Keratinocyte (primary cell): ENCODE measurements at regions not wholly inside any gene's neighbourhood (a gene's known extent, or its start where the extent isn't known, plus 50 kb on each side); places are given as distances from the start of the nearest gene placed in this dataset.

ENCODE experiments used
- DNase-seq: peaks from one replicate; pipeline ENCODE4 v3.0.0-alpha.2; 2011; ENCODE audit warnings: low read depth, missing footprints, low spot score
- FAIRE-seq: peaks from 2 replicates; lab custom pipeline; 2011; peaks lifted over from hg19 to GRCh38; lab: Jason Lieb, UNC
- H2AFZ ChIP-seq: 2 replicates; pipeline ENCODE4 v1.6.0; 2012; ENCODE audit warnings: low read length, control low read depth, inconsistent platforms; ENCODE audit not compliant: control insufficient read depth
- H3K27ac ChIP-seq: 2 replicates; pipeline ENCODE4 v1.5.1; 2011; ENCODE audit warnings: low read length; ENCODE audit not compliant: control insufficient read depth, insufficient read depth
- H3K27me3 ChIP-seq: 3 replicates; pipeline ENCODE4 v1.6.0; 2011; ENCODE audit warnings: low read length; ENCODE audit not compliant: control insufficient read depth, insufficient read depth; ENCODE audit errors: extremely low read depth
- H3K36me3 ChIP-seq, 2 experiments: 2 replicates in 1 of 2; 3 replicates in 1 of 2; pipeline ENCODE4 v1.5.1; 2011; ENCODE audit warnings: low read length in 2 of 2, mild to moderate bottlenecking in 1 of 2; ENCODE audit not compliant: control insufficient read depth in 2 of 2, insufficient read depth in 2 of 2; ENCODE audit errors: extremely low read depth in 1 of 2
- H3K4me1 ChIP-seq: 3 replicates; pipeline ENCODE4 v1.5.1; 2011; ENCODE audit warnings: low read length; ENCODE audit not compliant: control insufficient read depth, insufficient read depth; ENCODE audit errors: extremely low read depth
- H3K4me2 ChIP-seq: 3 replicates; pipeline ENCODE4 v1.6.0; 2011; ENCODE audit warnings: low read depth, low read length; ENCODE audit not compliant: control insufficient read depth, insufficient read depth; ENCODE audit errors: extremely low read depth
- H3K4me3 ChIP-seq, 3 experiments: fragments of 200-600 bp in 1 of 3; sonication (generic) in 1 of 3; 2 replicates in 2 of 3; 3 replicates in 1 of 3; pipeline ENCODE4 v1.5.1; 2011 to 2016; ENCODE audit warnings: low read length in 3 of 3, mild to moderate bottlenecking in 3 of 3, control low read depth in 2 of 3, inconsistent platforms in 1 of 3, low read depth in 1 of 3, mixed read lengths in 1 of 3, mixed run types in 1 of 3, moderate library complexity in 1 of 3; ENCODE audit not compliant: control insufficient read depth in 2 of 3, insufficient read depth in 2 of 3; ENCODE audit errors: extremely low read depth in 1 of 3
- H3K79me2 ChIP-seq: 2 replicates; pipeline ENCODE4 v1.6.0; 2012; ENCODE audit warnings: low read length; ENCODE audit not compliant: control insufficient read depth, insufficient read depth
- H3K9ac ChIP-seq: 3 replicates; pipeline ENCODE4 v1.6.0; 2011; ENCODE audit warnings: low read length; ENCODE audit not compliant: control insufficient read depth, insufficient read depth; ENCODE audit errors: extremely low read depth
- H3K9me1 ChIP-seq: 3 replicates; pipeline ENCODE4 v1.6.0; 2011; ENCODE audit warnings: low read length; ENCODE audit not compliant: control insufficient read depth, insufficient read depth; ENCODE audit errors: extremely low read depth
- H3K9me3 ChIP-seq: 2 replicates; pipeline ENCODE4 v1.5.1; 2012; ENCODE audit warnings: low read depth, low read length; ENCODE audit not compliant: control insufficient read depth
- H4K20me1 ChIP-seq: 3 replicates; pipeline ENCODE4 v1.6.0; 2011; ENCODE audit warnings: low read length; ENCODE audit not compliant: control insufficient read depth, insufficient read depth; ENCODE audit errors: extremely low read depth
- CTCF ChIP-seq, 3 experiments: IDR thresholded peaks in 1 of 3; conservative IDR thresholded peaks in 1 of 3; optimal IDR thresholded peaks in 1 of 3; 2 replicates in 2 of 3; 3 replicates in 1 of 3; pipeline versions ENCODE3 to v1.5.1; 2011; ENCODE audit warnings: low read length in 3 of 3, mild to moderate bottlenecking in 3 of 3, moderate library complexity in 2 of 3, control low read depth in 1 of 3, inconsistent platforms in 1 of 3; ENCODE audit not compliant: insufficient read depth in 2 of 3; ENCODE audit errors: extremely low read depth in 1 of 3
- EZH2 ChIP-seq: IDR thresholded peaks from one replicate; pipeline ENCODE4 v1.6.1; 2012; ENCODE audit warnings: inconsistent platforms, mild to moderate bottlenecking, low read length, moderate library complexity
- dilution Hi-C: fragments of 300-500 bp; cut with MboI; formaldehyde crosslinking; loops from one replicate; pipeline ENCODE4 v1.7.0; 2020; ENCODE audit warnings: low sequenced_read_pairs; ENCODE audit not compliant: extremely low pct_ligation_motif_present

DNA sequence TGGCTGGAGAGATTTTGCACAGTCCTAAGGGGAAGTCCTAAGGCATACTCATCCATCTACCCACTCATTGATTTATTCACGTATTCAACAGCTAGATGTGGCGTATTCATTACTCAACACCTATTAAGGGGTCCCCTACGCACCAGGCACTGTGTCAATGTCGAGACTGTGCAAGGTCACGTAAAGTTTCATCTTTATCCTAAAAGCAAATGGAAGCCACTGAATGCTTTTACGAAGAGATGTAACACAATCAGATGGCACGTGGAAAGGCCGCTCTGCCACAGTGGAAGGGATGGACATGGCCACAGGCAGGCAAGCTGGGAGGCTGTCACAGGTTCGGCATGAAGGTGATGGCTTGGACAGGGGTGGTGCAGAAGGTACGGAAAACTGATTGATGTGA lies 66.3 kb upstream of the ZBTB18 start:
- no peak for FAIRE-seq
- DNase-seq: no peak
- dilution Hi-C loops: no loop called here
- H3K4me1 ChIP-seq: no peaks in the 10 kb centered on the region
- no peak for TF ChIP-seq EZH2
- TF ChIP-seq CTCF (optimal IDR thresholded peaks at IDR 0.05 in 1 of 3, IDR thresholded peaks at IDR 0.05 in 1 of 3, conservative IDR thresholded peaks at IDR 0.05 in 1 of 3; ENCODE audit: extremely low read depth in 1 of 3, insufficient read depth in 2 of 3, low read length in 3 of 3): no peak
- no peaks in the 10 kb centered on the region for H3K79me2 ChIP-seq
- no peak overlapping the region for H2AFZ ChIP-seq
- H4K20me1 ChIP-seq: no peaks in the 10 kb centered on the region
- no peaks in the 10 kb centered on the region for H3K9me1 ChIP-seq
- H3K4me2 ChIP-seq: no peak overlapping the region
- H3K27me3 ChIP-seq: no peaks in the 10 kb centered on the region
- H3K27ac ChIP-seq: no peak overlapping the region
- no peaks in the 10 kb centered on the region for H3K36me3 ChIP-seq
- no peak overlapping the region for H3K4me3 ChIP-seq
- no peaks in the 10 kb centered on the region for H3K9me3 ChIP-seq
- H3K9ac ChIP-seq: no peak overlapping the region

DNA sequence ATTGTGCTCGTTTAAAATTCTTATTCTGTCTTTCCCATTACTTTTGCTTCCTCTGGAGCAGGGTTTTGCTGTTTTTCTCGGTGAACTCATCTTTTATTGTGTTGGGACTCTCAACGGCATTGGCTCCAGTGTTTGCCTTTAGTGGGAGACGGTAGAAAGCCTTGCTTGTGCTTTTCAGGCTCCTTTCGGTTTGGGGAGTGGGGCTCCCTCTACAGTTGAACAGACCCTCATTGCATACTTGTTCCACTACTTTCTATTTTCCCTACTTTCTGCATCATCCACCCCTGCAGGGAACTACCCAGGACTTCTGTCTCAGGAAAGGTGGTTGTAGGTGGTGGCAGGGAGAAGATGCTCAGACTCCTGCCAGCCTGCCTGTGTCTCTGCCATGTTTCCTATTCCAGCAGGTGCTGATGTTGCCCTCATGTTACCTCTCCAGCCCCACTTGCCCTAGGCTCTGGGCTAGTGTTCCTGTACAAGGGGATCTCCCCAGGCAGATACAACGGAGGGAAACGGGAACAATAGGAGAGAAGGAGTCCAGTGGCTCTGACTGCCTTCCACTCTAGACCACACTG lies 68.5 kb upstream of the ZBTB18 start:
- Histone ChIP-seq H3K9me3 (no peaks in the 10 kb centered on the region), H2AFZ (no peak overlapping the region), H3K4me1 (no peaks in the 10 kb centered on the region), H3K36me3 (no peaks in the 10 kb centered on the region), H3K27ac (no peak overlapping the region), H3K4me3 (no peak overlapping the region), H3K9ac (no peak overlapping the region), H3K79me2 (no peaks in the 10 kb centered on the region), H3K27me3 (no peaks in the 10 kb centered on the region), H3K4me2 (no peak overlapping the region), H3K9me1 (no peaks in the 10 kb centered on the region), H4K20me1 (no peaks in the 10 kb centered on the region)
- DNase-seq: no peak
- no peak for TF ChIP-seq CTCF (optimal IDR thresholded peaks at IDR 0.05 in 1 of 3, IDR thresholded peaks at IDR 0.05 in 1 of 3, conservative IDR thresholded peaks at IDR 0.05 in 1 of 3; ENCODE audit: extremely low read depth in 1 of 3, insufficient read depth in 2 of 3, low read length in 3 of 3)
- TF ChIP-seq EZH2: no peak
- dilution Hi-C loops: no loop called here
- no peak for FAIRE-seq
